Body of pancreas (tissue), 4 donors: ENCODE measurements at regions not wholly inside any gene's neighbourhood (a gene's known extent, or its start where the extent isn't known, plus 50 kb on each side); places are given as distances from the start of the nearest gene placed in this dataset.

Source experiments
- POLR2A ChIP-seq, 3 donors: fragments of 450-650 bp; IDR thresholded peaks; one replicate each; pipeline ENCODE4 v1.6.1; 2016; ENCODE audit warnings: antibody characterized with exemption in 3 of 3, mild to moderate bottlenecking in 2 of 3
- TF ChIP-seq, protein P1 (sequence below), 7 experiments: fragments of 450-650 bp in 4 of 7; fragments of 200-600 bp in 3 of 7; sonication (generic) in 3 of 7; IDR thresholded peaks; one replicate each; pipeline ENCODE4 v1.5.1; 2016 to 2019; ENCODE audit warnings: antibody characterized with exemption in 7 of 7

DNA sequence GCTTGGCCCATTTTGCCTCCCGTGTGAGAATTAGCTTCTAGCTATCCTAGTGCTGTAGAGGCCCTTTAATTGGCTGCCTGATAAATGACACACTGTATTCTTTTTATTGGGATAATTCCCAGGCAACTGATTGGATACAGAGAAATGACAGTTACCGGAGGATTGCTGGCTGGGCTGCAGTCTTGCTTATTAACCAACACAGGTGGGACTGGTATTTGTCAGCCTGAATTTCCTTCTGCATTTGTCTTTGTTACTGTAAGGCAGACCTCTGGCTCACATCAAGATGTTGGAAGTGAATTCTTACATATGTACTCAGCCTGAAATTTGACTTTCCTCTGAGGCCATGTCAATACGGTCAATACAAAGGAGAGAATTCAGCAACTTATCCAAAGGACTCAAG, 650.8 kb upstream of the SOX9 start:
- TF ChIP-seq POLR2A (IDR thresholded peaks at IDR 0.05) = no peak
- TF ChIP-seq, protein P1, sequence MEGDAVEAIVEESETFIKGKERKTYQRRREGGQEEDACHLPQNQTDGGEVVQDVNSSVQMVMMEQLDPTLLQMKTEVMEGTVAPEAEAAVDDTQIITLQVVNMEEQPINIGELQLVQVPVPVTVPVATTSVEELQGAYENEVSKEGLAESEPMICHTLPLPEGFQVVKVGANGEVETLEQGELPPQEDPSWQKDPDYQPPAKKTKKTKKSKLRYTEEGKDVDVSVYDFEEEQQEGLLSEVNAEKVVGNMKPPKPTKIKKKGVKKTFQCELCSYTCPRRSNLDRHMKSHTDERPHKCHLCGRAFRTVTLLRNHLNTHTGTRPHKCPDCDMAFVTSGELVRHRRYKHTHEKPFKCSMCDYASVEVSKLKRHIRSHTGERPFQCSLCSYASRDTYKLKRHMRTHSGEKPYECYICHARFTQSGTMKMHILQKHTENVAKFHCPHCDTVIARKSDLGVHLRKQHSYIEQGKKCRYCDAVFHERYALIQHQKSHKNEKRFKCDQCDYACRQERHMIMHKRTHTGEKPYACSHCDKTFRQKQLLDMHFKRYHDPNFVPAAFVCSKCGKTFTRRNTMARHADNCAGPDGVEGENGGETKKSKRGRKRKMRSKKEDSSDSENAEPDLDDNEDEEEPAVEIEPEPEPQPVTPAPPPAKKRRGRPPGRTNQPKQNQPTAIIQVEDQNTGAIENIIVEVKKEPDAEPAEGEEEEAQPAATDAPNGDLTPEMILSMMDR (IDR thresholded peaks at IDR 0.05) = no peak
